CD4-positive, alpha-beta T cell treated with Interleukin-17A for 1 hour (primary cell): ENCODE measurements at regions not wholly inside any gene's neighbourhood (a gene's known extent, or its start where the extent isn't known, plus 50 kb on each side); places are given as distances from the start of the nearest gene placed in this dataset.

ENCODE experiments used
- DNase-seq: peaks from one replicate; pipeline ENCODE4 v3.0.0-alpha.2; 2020

GRCh38 chr10:130781623-130782022 is 529.9 kb downstream of the TCERG1L start:
- DNase-seq = no peak

GRCh38 chr10:130782467-130782866 is 529.1 kb downstream of the TCERG1L start:
- DNase-seq = no peak

- no peak for DNase-seq
Measured at GRCh38 chr10:130784326-130784725, 527.2 kb downstream of the TCERG1L start.

GRCh38 chr10:130786365-130786966 is 525.1 kb downstream of the TCERG1L start:
- DNase-seq = no peak

- DNase-seq = no peak
Measured at GRCh38 chr10:130787243-130787642, 524.3 kb downstream of the TCERG1L start.

- no peak for DNase-seq
Measured at GRCh38 chr10:130787821-130788220, 523.7 kb downstream of the TCERG1L start.

- DNase-seq = no peak
Measured at GRCh38 chr10:130790339-130790738, 521.2 kb downstream of the TCERG1L start.

- DNase-seq = no peak
Measured at GRCh38 chr10:130792096-130792845, 519.2 kb downstream of the TCERG1L start.

- DNase-seq = no peak
Measured at GRCh38 chr10:130795819-130796218, 515.7 kb downstream of the TCERG1L start.

- DNase-seq = no peak
Measured at GRCh38 chr10:130799532-130799931, 512.0 kb downstream of the TCERG1L start.

- no peak for DNase-seq
Measured at GRCh38 chr10:130800281-130800680, 511.2 kb downstream of the TCERG1L start.

- no peak for DNase-seq
Measured at GRCh38 chr10:130801276-130801675, 510.2 kb downstream of the TCERG1L start.

- no peak for DNase-seq
Measured at GRCh38 chr10:130801784-130802183, 509.7 kb downstream of the TCERG1L start.

- no peak for DNase-seq
Measured at GRCh38 chr10:130802301-130802700, 509.2 kb downstream of the TCERG1L start.

- DNase-seq = no peak
Measured at GRCh38 chr10:130804281-130804680, 507.2 kb downstream of the TCERG1L start.

GRCh38 chr10:130804778-130805634 is 506.5 kb downstream of the TCERG1L start:
- no peak for DNase-seq

GRCh38 chr10:130805635-130806030 is 505.9 kb downstream of the TCERG1L start:
- DNase-seq = no peak

GRCh38 chr10:130806426-130806825 is 505.1 kb downstream of the TCERG1L start:
- no peak for DNase-seq

GRCh38 chr10:130807096-130807495 is 504.4 kb downstream of the TCERG1L start:
- no peak for DNase-seq

- DNase-seq = no peak
Measured at GRCh38 chr10:130807721-130808120, 503.8 kb downstream of the TCERG1L start.

GRCh38 chr10:130808243-130808642 is 503.3 kb downstream of the TCERG1L start:
- no peak for DNase-seq

- no peak for DNase-seq
Measured at GRCh38 chr10:130808686-130809085, 502.8 kb downstream of the TCERG1L start.

- DNase-seq = no peak
Measured at GRCh38 chr10:130809181-130809580, 502.3 kb downstream of the TCERG1L start.
